Activated T-helper 1 cell treated with Interleukin-2 at 50 U/mL for 16 hours (primary cell): ENCODE measurements at regions not wholly inside any gene's neighbourhood (a gene's known extent, or its start where the extent isn't known, plus 50 kb on each side); places are given as distances from the start of the nearest gene placed in this dataset.

Experiments used
- DNase-seq: peaks from one replicate; pipeline ENCODE4 v3.0.0-alpha.2; 2020; ENCODE audit warnings: low read depth

DNA sequence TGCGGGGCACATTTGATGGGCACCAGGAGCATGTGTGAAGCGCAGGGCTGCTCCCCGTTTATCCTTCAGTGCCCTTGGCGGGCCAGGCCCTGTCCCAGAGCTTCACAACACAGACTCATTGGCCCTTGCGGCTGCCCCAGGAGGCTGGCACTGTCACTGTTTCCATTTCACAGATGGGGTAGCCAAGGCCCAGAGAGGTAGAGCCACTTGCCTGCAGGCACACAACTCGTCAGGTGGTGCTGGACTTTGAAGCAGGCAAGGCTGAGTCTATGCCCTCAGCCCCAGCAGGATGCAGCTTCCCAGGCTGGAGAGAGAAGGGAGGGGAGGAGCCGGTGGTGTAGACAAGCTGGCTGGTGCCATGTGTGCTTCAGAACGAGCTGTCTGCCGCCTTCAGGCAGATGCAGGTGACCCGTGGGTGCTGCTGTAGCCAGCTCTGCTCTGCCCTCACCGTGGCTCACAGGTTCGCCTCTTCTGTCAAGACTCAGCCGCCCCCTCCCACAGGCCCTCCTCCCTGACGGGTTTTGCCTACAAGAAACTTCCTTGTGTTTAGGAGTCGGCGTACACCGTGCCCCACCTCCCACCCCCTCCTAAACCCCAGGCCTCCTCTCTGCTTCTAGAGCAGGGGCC is 232.3 kb upstream of the CIBAR2 start:
- DNase-seq, result no peak

- DNase-seq, result no peak
Observed at GRCh38 chr16:85345129-85345639, 232.9 kb upstream of the CIBAR2 start.

DNA sequence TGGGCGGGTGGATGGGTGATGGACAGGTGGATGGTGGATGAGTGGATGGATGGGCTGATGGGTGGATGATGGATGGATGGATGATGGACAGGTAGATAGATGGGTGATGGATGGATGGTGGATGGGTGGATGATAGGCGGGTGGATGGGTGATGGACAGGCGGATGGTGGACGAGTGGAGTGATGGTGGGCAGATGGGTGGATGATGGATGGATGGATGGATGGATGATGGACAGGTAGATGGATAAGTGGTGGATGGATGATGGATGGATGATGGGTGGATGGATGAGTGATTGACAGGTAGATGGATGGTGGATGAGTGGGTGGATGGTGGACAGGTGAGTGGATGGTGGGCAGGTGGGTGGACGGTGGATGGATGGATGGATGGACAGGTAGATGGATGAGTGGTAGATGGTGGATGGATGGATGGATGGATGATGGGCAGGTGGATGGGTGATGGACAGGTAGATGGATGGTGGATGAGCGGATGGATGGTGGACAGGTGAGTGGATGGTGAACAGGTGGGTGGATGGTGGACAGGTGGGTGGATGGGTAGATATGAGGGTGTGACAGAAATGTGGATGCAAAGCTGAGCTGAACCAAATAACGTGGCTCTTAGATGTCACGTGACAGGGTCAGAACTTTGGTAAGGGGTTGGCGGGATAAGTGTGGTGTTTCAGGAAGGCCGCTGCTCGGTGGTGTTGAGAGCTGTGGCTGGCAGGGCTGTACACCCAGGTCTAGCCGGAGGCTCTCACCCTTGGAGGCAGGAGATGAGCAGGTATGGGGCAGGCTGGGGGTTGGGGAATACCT is 234.3 kb upstream of the CIBAR2 start:
- no peak for DNase-seq

- DNase-seq, result no peak
Observed at GRCh38 chr16:85347213-85347591, 234.9 kb upstream of the CIBAR2 start.

DNA sequence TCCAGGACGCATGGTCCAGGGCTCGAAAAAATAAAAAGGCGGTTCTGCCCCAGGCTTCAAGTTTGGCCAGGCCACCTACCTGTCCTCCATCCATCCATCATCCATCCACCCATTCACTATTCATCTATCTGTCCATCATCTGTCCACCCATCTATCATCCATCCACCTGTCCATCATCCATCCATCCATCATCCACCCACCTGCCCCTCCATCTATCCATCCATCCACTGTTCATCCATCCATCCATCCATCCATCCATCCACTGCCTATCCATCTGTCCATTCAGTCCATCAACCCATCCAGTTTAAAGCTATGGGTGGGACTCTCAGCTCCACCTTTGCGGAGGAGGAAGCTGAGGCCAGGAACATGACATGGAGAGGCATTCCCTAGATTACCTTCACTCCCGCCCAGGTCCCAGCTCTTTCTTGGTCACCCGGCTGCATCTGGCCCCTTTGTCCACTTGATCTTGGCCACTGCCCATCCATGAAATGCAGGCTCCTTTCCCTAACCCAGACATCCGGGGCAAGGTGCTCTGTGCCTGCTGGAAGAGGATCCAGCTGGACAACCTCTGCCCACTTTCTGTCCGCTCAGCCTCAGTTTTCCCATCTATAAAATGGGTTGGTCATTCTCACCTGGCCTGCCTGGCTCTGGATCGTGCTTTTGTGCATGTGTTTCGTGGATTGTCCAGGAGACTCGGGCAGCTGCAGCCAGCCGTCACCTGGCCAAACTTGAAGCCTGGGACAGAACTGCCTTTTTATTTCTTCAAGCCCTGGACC is 236.0 kb upstream of the CIBAR2 start:
- no peak for DNase-seq

GRCh38 chr16:85348911-85349334 is 236.7 kb upstream of the CIBAR2 start:
- DNase-seq, result no peak

DNA sequence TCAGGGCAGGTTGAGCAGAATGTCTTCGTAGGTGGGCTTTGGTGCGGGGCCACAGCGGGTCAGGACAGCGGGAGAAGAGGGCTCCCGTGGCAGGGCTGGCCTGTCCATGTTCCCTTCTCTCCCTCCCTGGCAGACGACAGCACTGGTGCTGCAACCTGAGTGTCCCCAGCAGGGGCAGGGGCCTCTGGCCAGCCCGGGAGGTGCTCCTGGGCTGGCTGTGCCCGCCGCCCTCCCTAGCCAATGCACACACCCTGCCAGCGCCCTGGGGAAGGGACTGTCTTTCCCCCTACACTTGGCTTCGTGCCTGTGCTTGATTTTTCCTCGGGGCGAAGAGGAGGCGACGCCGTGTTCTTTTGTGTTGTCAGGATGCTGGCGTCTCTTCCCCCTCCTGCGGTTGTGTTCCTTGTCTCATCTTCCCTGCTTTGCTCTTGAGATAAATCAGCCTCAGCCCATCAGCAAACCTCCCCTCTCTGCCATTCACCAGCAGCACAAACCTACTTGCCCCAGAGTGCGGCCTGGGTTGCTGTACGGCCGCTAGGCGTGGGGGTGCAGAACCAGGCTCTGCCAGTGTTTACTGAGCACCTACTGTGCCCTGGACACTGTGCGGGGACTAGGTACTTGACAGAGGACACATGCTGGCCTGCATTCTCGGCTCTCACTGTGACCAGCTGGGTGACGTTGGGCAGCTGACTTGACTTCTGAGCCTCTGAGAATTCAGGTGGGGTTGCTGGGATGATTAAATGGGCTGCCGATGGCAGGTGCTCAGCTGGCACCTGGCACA is 237.3 kb upstream of the CIBAR2 start:
- DNase-seq, result no peak

- no peak for DNase-seq
Observed at GRCh38 chr16:85350146-85350728, 238.0 kb upstream of the CIBAR2 start.

DNA sequence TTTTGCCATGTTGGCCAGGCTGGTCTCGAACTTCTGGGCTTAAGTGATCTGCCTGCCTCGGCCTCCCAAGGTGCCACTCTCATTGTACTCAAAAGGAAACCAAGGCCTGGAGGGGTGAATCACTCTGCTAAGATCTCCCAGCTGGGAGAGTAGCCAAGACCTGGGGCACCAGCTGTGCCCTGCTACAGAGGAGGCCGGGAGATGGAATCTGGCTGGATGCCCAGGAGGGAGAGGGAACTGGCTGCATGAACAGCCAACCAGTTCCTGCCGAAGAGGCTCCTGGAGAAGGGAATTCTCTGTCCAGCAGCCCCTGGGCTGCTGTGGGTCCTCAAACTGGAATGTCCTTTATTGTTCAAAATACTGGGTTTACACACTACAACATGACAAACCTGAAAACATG is 238.7 kb upstream of the CIBAR2 start:
- no peak for DNase-seq

DNA sequence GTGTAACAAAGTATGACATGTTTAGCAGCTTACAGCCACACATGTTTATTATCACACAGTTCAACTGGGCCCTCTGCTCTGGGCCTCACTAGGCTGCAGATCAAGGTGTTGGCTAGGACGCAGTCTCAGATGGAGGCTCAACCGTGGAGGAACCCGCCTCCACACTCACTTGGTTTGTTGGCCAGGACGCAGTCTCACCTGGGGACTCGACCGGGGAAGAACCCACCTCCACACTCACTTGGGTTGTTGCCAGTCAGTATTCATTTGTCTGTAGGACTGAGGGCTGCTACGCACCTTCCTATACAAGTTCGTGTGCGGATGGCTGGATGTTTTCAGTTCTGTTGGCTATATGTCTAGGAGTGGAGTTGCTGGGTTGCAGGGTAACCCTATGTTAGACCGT is 240.7 kb upstream of the CIBAR2 start:
- DNase-seq, result no peak

GRCh38 chr16:85353839-85354685 is 241.8 kb upstream of the CIBAR2 start:
- DNase-seq, result no peak

DNA sequence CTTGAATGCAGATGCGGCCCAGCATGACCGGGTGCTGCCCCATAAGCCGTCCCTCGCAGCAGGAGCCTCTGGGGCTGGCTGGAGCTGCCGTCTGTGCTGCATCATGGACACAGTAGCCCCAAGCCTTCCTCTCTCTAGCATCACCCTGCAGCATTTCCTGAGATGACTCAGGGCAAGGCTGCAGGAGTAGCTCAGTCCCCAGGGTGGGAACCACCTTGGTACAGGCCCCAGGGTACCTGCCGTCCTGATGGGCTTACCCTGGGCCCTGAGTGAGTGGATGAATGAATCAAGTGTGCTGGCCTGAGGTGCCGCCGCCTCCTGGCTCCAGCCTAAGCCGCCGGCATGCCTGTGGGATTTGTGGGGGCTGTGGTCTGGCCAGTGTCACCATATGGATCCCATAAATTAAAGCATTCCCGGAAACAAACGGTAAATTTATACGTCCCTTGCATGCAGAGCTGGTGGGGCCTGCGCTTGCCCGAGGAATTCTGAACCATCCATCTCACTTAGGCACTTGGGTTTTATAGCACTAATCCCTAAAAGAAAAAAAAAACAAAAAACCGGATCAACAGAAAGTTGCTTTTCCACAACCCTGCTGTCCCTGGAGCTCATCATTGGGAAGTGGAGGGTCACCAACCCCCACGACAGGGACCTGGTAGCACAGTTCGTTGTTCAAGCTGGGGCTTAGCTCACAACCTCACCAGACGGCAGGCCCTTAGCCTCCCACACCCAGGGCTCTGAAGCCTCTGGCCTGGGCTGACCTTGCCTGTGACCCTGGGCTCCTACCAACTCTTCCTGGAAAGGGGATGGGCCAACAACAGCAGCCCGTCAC is 242.6 kb upstream of the CIBAR2 start:
- no peak for DNase-seq

- no peak for DNase-seq
Observed at GRCh38 chr16:85355515-85355837, 243.2 kb upstream of the CIBAR2 start.

GRCh38 chr16:85356157-85356556 is 243.9 kb upstream of the CIBAR2 start:
- DNase-seq, result no peak

- no peak for DNase-seq
Observed at GRCh38 chr16:85357323-85357722, 245.1 kb upstream of the CIBAR2 start.

DNA sequence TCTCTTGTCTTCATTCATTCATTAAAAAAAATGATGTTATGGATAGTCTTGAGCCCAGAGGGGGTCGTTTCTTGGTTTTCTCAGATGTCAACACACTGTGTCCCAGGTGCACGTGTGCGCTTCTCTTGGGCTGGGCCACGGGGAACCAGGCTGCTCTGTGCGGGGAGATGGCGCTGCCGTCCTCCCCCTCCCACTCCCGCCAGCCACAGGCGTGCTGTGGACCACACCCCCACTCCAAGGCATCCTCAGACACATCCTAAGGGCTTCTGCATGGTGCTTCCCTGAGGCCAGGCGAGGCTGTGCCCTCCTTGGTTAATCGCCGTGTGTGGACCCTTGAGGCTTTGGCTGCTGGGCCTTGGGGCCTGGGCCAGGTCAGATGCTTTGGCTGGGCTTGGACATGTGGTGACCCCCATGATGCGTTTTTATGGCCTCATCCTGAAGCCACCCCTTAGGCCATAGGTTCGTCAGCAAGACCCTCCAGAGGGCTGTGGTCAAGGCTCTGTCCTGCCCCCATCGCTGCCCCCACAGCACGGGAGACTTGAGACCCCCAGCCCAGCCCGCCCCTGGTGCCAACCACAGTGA is 245.7 kb upstream of the CIBAR2 start:
- DNase-seq, result no peak

DNA sequence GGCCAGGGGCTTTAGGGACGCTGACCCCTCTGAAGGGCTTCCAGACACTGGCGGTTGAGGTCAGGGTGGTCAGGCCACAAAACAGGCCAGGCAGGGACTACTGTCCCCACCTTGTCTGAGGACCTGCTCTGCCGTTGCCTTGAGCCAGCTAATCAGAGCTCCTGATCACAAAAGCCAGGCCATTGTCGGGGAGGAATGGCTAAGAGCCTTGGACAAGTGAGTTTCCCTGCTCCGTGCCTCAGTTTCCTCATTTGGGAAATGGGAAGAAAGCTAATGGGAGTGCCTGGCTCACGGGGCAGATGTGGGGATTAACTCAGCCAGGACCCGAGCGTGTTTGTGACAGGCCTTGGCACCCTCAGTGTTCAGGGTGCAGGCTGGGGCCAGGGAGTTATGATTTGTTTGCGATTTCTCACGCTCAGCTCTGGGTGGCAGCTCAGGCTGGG is 246.5 kb upstream of the CIBAR2 start:
- no peak for DNase-seq

- no peak for DNase-seq
Observed at GRCh38 chr16:85359147-85359822, 247.0 kb upstream of the CIBAR2 start.
